NCI-H1092 treated with DMSO at 0.1 percent for 48 hours (cell line): ENCODE measurements at regions not wholly inside any gene's neighbourhood (a gene's known extent, or its start where the extent isn't known, plus 50 kb on each side); places are given as distances from the start of the nearest gene placed in this dataset.

ENCODE experiments used
- DNase-seq: peaks from one replicate; lab custom pipeline; 2025; lab: John Stamatoyannopoulos, UW

DNA sequence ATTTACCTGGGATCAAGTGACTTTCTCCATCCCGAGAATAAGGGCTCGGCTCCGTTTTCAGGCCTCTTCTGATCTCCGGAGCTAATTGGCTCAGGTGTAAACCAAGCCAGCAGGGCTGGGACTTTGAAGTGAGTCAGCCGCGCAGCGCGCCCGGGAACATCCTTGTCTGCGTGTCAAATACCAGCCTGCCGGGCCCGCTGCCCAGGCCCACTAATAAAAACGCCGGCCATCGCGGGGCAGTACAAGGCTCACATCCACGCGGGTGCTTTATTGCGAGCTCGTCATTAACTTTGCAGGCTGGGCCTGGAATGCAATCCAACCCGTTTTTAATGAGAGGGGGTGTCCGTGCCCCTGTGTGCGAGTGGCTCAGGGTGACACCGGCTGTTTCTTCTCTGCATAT lies 416.8 kb downstream of the IRX2 start:
- peak; percentile 52 for DNase-seq

GRCh38 chr5:2333291-2333690 lies 418.2 kb downstream of the IRX2 start:
- no peak for DNase-seq

DNA sequence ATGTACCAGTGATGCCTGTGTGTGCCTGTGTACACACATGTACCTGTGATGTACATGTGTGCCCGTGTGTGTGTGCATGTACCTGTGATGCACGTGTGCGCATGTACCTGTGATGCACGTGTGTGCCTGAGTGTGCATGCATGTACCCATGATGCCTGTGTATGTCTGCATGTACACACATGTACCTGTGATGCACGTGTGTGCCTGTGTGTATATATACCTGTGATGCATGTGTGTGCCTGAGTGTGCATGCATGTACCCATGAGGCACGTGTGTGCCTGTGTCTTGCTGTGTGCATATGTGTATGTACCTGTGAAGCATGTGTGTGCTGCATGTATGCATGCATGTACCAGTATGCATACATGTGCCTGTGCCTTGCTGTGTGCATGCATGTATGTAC lies 419.0 kb downstream of the IRX2 start:
- no peak for DNase-seq

GRCh38 chr5:2330325-2331130 lies 420.9 kb downstream of the IRX2 start:
- DNase-seq, result no peak

- DNase-seq, result no peak
These were observed 421.7 kb downstream of the IRX2 start for GRCh38 chr5:2329741-2330140.

- no peak for DNase-seq
These were observed 424.9 kb downstream of the IRX2 start for GRCh38 chr5:2326601-2327000.

DNA sequence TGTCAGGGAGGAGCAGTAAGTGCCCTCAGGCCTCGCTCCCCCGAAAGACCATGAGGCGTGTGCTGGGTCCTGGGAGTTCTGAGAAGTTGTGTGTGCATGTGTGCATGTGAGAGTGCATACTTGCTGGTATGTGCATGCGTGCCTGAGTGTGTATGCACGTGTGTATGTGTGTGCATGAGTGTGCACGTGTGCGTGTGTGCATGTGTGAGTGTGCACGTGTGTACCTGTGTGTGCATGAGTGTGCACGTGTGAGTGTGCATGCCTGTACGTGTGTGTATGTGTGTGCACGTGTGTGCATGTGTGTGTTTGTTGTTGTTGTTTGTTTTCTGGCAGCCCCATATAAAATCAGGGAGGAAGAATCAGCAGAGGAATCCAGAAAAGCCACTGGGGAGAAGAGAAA lies 426.7 kb downstream of the IRX2 start:
- no peak for DNase-seq

DNA sequence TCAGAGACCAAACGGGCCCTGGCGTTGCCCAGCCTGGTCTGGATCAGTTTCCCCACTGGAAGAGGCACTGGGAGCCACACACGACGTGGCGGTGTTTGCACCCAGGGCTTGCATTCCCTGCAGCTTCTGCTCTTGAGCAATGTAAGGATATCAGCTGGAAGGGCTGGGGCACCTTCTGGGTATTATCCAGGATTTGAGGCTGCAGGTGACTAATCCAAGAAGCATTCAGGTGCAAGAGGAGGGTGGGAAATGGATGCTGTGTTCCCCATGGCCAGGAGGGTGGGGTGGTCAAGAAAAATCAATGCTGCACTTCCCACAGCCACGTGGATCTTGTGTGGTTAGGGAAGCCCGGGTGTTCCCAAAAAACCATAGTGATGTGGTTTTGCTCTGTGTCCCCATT lies 430.9 kb downstream of the IRX2 start:
- no peak for DNase-seq

DNA sequence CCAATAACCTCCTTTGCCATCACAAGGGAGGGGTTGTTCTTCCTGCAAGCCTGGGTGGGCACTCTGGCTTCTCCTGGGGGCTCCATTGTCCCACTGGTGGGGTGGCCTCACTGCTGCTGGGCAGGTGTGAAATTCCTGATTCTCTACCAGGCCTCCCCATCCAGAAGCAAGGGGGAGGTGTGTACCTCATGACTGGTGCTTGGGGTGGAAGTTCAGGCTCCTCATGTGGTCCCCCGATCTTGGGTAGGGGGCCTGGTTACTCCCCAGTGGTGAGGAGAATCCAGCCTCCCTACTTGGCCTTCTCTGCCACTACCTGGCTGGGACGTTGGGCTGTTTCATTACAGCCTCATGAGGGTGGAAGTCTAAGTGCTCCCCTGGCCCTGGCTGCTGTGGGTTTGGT lies 433.9 kb downstream of the IRX2 start:
- DNase-seq, result no peak

- no peak for DNase-seq
These were observed 429.1 kb upstream of the IRX4 start for GRCh38 chr5:2311851-2312250.

DNA sequence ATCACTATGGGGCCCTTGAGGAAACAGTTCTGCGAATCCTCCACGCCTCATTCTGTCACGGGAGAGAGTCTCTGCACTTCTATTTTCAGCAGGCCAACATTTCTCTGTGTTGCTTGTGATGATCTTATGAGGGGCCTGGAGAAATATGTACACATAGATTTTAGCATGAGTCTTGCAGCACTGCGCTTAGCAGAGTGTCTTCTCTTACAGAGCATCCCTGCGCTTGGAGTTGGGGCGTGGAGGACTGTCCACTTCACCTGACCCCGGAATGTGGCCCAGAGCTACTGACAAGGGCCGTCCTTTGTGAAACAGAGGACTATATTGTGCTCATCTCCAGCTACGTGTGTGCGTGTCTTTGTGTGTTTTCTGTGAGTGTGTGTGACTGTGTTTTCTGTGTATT lies 428.2 kb upstream of the IRX4 start:
- no peak for DNase-seq

GRCh38 chr5:2307631-2308030 lies 424.9 kb upstream of the IRX4 start:
- DNase-seq, result no peak

GRCh38 chr5:2306711-2307110 lies 424.0 kb upstream of the IRX4 start:
- DNase-seq, result no peak

DNA sequence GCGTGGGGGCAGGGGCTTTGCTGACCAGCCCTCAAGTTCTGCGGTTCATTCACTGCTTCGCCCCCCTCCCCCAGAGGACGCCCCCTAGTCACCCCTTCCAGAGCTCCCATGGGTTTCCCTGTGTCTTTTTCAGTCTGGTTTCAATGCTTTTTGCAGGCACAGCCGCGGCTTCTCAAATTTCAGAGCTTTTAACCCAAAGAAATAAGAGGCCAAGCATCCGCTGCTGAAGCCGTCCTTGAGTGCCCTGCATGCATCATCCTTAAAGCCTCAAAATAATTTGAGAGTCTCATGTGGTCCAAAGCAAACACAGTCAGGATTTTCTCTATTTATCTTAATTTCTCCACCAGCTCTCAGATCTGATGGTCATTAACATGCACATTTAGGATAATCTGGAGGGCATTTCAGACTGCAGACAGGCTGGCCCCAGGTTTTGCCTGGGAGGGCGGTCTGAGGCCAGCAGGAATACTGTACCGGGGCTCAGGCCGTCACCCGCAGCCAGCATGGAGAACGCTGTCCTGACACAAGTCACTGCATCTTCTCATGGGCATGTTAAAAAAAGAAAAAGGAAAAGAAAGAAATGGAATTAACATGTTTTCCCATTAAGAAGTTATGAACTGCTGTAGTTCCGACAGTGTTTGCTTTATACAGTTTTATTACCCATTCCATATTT lies 420.8 kb upstream of the IRX4 start:
- peak; percentile 62 for DNase-seq

DNA sequence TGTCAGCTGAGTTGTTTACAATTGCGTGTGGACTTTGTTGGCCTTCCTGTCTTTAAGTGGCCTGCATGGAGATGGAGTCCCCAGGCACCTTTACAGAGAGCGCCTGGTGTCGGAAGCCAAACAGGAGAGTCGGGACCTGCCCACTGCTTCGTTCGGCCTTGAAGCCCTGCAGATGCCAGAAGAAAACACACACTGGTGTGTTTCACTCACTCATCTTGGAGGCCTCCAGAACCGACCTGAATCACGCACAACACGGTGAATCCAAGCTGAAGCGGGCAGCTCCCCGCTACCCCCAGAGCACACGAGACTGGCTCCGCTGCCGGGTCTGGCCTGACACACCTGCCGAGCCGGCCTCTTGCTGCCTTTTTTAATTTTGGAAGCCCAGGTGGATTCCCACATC lies 419.4 kb upstream of the IRX4 start:
- DNase-seq, result no peak

DNA sequence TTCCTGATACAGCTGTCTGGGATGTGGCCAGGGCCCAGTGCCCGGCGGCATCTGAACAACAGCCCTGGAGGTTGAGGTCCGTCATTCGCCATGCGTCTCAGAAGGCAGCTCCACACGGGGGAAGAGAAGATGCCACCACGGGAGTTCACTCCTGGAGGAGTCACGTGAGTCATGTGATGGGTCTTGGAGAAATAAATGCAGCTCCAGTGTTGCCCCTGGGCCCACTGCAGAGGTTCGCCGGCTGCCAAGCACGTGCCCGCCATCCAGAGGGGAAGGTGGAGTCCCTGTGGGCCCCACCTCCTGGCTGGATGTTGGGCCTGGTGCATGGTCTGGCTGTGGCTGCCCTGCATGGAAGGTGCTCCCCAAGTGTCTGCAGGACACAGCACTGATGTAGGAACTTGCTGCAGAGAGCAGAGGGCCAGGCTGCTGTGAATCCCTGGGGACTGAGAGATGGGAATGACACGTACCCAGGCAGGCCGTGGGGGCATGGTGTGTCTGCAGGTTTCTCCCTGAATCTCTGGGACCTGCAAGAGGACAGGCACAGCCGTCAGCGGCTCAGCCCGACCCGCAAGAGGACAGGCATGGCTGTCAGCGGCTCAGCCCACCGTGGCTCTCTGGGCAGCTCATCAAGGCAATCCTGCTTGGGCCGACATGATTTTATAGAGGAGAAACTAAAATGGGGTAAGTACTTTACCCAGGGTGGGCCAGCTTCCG lies 418.3 kb upstream of the IRX4 start:
- DNase-seq, result no peak

- DNase-seq, result no peak
These were observed 417.7 kb upstream of the IRX4 start for GRCh38 chr5:2300421-2300820.

- no peak for DNase-seq
These were observed 416.9 kb upstream of the IRX4 start for GRCh38 chr5:2299388-2300220.

DNA sequence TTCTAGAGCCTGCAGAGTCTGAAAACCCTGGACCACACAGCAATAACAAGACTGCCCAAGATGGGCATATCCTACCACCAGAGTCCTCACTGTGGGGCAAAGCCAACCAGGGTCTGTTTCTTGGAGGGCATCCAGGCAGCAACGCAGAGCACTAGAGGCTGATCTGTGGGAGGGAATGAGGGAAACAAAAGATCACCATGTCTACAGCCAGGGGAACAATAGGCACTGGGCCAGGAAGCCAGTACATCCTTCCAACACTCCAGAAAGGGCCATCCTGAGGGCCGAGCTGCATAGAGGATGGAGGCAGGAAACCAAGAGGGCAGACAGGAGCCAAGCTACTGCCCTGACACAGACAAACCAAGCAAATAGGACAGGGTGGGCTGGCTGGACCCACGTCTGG lies 416.1 kb upstream of the IRX4 start:
- DNase-seq, result peak; percentile 67

GRCh38 chr5:2297991-2298390 lies 415.3 kb upstream of the IRX4 start:
- no peak for DNase-seq

DNA sequence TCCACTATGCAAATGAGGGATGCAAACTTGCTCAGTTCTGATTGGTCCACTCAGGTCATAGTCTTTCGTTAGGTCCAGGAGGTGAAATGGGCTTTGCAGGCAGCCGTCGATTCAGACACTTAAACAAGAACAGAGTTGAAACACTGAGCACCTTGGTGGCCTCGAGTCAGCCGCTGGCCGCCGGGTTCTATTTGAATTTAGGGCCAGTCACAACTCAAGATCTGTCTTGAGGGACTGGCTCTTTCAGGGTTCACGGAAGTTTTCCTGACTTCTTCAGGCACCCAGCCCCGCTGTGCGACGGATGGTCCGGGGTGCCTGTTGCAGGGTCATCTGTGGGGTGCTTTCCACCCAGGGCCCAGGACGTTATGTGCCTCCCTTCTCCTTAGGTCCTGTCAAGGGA lies 412.8 kb upstream of the IRX4 start:
- no peak for DNase-seq

DNA sequence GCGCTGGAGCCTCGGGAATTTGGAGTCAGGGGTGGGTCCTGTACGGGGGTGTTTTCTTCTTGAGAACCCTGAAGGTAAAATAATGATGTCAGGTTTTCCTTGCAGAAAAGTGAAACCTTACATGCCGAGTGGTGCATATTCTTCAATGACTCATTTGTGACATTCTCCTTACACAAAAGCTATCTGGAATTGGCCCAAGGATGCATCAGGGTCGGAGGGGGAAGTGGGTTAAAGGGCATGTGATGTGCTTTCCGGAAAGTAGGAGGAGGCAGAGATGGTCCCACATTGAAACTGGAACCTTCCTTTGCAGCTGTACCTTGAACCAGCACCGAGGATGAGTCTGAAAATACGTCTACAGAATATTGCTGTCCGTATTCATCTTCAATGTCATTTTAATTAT lies 411.2 kb upstream of the IRX4 start:
- DNase-seq, result no peak
